Gastrocnemius medialis (tissue), 4 donors: ENCODE measurements at regions not wholly inside any gene's neighbourhood (a gene's known extent, or its start where the extent isn't known, plus 50 kb on each side); places are given as distances from the start of the nearest gene placed in this dataset.

Experiments used
- CTCF ChIP-seq, 5 experiments: fragments of 450-650 bp in 3 of 5; fragments of 200-600 bp in 2 of 5; sonication (generic) in 2 of 5; IDR thresholded peaks in 4 of 5; conservative IDR thresholded peaks in 1 of 5; 1 replicate in 4 of 5; 2 replicates in 1 of 5; pipeline ENCODE4 v1.5.1; 2016 to 2019; ENCODE audit warnings: antibody characterized with exemption in 5 of 5, mild to moderate bottlenecking in 3 of 5, moderate library complexity in 3 of 5
- POLR2A ChIP-seq, 2 donors: fragments of 450-650 bp; IDR thresholded peaks; one replicate each; pipeline ENCODE4 v1.6.1; 2017; ENCODE audit warnings: antibody characterized with exemption in 2 of 2, mild to moderate bottlenecking in 2 of 2, moderate library complexity in 2 of 2

DNA sequence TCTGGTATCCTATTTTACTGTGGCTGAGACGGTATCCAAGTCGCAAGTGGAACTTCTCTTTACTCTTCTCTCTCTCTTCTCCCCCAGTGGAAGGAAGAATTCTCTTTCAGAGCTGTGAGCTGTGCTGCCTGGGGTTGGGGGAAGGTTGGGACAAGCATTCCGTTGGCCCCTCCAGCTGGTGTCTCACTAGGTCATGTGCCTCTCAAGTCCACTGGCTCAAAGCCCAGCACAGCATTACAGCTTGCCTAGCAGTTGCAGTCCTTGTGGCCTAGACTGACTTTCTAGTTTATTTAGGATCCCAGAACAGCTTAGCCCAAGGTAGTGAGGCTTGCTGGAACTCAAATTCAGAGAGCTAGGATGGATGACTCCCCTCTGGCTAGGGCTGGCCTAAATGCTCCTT is 76.1 kb upstream of the SPATA16 start:
- no peak for TF ChIP-seq CTCF (IDR thresholded peaks at IDR 0.05 in 4 of 5, conservative IDR thresholded peaks at IDR 0.05 in 1 of 5)
- TF ChIP-seq POLR2A (IDR thresholded peaks at IDR 0.05) = no peak
